ENCODE measurements at regions not wholly inside any gene's neighbourhood (a gene's known extent, or its start where the extent isn't known, plus 50 kb on each side); places are given as distances from the start of the nearest gene placed in this dataset.

DNA sequence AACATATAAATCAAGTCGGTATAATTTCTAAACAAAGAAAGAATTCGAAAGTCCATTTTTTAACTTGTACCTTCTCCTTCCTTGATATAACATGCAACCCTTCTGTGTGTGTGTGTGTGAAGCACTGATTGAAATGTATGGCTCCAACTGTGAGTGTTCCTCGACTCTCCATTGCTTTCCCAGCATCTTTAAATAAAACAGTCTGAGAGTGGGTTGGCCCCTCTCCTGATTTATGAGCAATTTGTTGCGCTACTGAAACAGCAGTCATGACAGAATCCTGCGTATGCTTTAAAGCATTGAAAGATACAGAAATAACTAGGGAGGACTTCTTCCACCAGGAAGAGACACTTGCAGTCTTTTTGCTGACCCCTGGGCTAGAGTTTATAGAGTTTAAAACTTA is 340.0 kb upstream of the SATB1 start (continued):
- TF ChIP-seq HLTF (IDR thresholded peaks at IDR 0.05) = no peak
- TF ChIP-seq, protein P1, sequence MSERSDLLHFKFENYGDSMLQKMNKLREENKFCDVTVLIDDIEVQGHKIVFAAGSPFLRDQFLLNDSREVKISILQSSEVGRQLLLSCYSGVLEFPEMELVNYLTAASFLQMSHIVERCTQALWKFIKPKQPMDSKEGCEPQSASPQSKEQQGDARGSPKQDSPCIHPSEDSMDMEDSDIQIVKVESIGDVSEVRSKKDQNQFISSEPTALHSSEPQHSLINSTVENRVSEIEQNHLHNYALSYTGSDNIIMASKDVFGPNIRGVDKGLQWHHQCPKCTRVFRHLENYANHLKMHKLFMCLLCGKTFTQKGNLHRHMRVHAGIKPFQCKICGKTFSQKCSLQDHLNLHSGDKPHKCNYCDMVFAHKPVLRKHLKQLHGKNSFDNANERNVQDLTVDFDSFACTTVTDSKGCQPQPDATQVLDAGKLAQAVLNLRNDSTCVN (CRISPR knock-in tag; IDR thresholded peaks at IDR 0.05) = no peak
- no peak for TF ChIP-seq PCBP1 (IDR thresholded peaks at IDR 0.05; ENCODE audit: low read depth, low read length, poor library complexity, severe bottlenecking)
- no peak for TF ChIP-seq ZNF133 (CRISPR knock-in tag; IDR thresholded peaks at IDR 0.05)

DNA sequence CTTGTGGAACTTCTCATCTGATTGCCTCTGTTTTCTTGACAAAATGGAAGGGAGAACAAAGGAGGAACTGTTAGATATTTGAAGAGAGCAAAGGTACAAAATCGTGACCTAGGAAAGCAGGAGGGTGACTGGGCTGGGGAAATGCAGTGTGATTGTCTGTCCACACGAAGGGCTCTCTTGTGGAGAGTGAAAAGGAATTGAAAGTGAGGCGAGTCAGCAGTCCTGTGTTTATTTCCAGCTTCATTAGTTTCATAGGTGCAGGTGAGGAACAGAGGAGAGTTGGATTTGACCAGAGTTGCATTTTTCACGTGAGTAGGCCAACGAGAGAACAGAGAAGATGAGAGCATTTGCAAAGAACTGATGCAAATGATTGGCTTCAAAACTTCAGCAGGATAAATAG is 336.4 kb upstream of the SATB1 start:
- H3K27me3 ChIP-seq (ENCODE audit: control insufficient read depth in 2 of 2, insufficient read depth in 2 of 2, low read length in 2 of 2) = no peaks in the 10 kb centered on the region
- 2% methylated on average over 5 of the region's 5 CpGs for WGBS (ENCODE audit: insufficient coverage, low coverage, missing lambda C conversion rate)
- ChIA-PET POLR2A (no interaction called here), CTCF (ENCODE audit: low intra/inter-chr PET ratio) (no interaction called here)
- ATAC-seq (no peak), FAIRE-seq (no peak), DNase-seq (ENCODE audit: extremely low read depth in 1 of 4, low spot score in 3 of 4) (no peak)
- no TSS peak for BruUV-seq (replicated peaks)
- intact Hi-C loops (cut with micrococcal nuclease) (no loop called here), in situ Hi-C loops (cut with MboI) (no loop called here)
- no peaks in the 10 kb centered on the region for H4K20me1 ChIP-seq (replicated peaks; ENCODE audit: control insufficient read depth, insufficient read depth, low read length)
- no peaks in the 10 kb centered on the region for H3K4me1 ChIP-seq (replicated peaks in 1 of 2; ENCODE audit: control insufficient read depth in 2 of 2, insufficient read depth in 2 of 2, low read length in 2 of 2)
- no peak overlapping the region for H3K4me3 ChIP-seq
- H3K4me2 ChIP-seq (ENCODE audit: insufficient read depth, low read length) = no peak overlapping the region
- TF ChIP-seq GABPB2 (CRISPR knock-in tag; conservative IDR thresholded peaks at IDR 0.05) (no peak), ILF3 (IDR thresholded peaks at IDR 0.05; ENCODE audit: borderline replicate concordance) (no peak), CHCHD3 (CRISPR knock-in tag; IDR thresholded peaks at IDR 0.05) (no peak), MBD2 (IDR thresholded peaks at IDR 0.05; ENCODE audit: borderline replicate concordance, low read depth) (no peak), PHTF2 (CRISPR knock-in tag; IDR thresholded peaks at IDR 0.05) (no peak), DPF2 (IDR thresholded peaks at IDR 0.05) (no peak)
- TF ChIP-seq, protein P2, sequence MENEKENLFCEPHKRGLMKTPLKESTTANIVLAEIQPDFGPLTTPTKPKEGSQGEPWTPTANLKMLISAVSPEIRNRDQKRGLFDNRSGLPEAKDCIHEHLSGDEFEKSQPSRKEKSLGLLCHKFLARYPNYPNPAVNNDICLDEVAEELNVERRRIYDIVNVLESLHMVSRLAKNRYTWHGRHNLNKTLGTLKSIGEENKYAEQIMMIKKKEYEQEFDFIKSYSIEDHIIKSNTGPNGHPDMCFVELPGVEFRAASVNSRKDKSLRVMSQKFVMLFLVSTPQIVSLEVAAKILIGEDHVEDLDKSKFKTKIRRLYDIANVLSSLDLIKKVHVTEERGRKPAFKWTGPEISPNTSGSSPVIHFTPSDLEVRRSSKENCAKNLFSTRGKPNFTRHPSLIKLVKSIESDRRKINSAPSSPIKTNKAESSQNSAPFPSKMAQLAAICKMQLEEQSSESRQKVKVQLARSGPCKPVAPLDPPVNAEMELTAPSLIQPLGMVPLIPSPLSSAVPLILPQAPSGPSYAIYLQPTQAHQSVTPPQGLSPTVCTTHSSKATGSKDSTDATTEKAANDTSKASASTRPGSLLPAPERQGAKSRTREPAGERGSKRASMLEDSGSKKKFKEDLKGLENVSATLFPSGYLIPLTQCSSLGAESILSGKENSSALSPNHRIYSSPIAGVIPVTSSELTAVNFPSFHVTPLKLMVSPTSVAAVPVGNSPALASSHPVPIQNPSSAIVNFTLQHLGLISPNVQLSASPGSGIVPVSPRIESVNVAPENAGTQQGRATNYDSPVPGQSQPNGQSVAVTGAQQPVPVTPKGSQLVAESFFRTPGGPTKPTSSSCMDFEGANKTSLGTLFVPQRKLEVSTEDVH (IDR thresholded peaks at IDR 0.05; ENCODE audit: low read depth, partially characterized antibody) = no peak
- TF ChIP-seq, protein P3, sequence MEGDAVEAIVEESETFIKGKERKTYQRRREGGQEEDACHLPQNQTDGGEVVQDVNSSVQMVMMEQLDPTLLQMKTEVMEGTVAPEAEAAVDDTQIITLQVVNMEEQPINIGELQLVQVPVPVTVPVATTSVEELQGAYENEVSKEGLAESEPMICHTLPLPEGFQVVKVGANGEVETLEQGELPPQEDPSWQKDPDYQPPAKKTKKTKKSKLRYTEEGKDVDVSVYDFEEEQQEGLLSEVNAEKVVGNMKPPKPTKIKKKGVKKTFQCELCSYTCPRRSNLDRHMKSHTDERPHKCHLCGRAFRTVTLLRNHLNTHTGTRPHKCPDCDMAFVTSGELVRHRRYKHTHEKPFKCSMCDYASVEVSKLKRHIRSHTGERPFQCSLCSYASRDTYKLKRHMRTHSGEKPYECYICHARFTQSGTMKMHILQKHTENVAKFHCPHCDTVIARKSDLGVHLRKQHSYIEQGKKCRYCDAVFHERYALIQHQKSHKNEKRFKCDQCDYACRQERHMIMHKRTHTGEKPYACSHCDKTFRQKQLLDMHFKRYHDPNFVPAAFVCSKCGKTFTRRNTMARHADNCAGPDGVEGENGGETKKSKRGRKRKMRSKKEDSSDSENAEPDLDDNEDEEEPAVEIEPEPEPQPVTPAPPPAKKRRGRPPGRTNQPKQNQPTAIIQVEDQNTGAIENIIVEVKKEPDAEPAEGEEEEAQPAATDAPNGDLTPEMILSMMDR (IDR thresholded peaks at IDR 0.05 in 2 of 3, conservative IDR thresholded peaks at IDR 0.05 in 1 of 3; ENCODE audit: insufficient read depth in 2 of 3, low read depth in 1 of 3, low read length in 3 of 3) = no peak
- H3K79me2 ChIP-seq (ENCODE audit: control insufficient read depth, insufficient read depth, low read length) = no peaks in the 10 kb centered on the region
- 0 out of 2 replicates have a peak, but pooled peaks cover 1% of the 10 kb centered on the region for H3K9me3 ChIP-seq (replicated peaks; ENCODE audit: control insufficient read depth, insufficient read depth, low read depth, low read length)
- H3K27ac ChIP-seq (ENCODE audit: extremely low read depth, low read depth, low read length) = no peak overlapping the region
- H3K36me3 ChIP-seq (ENCODE audit: control insufficient read depth, insufficient read depth, low read length) = no peaks in the 10 kb centered on the region
- H3K9me1 ChIP-seq (ENCODE audit: control insufficient read depth, insufficient read depth, low read length) = no peaks in the 10 kb centered on the region
- no peak overlapping the region for H2AFZ ChIP-seq (ENCODE audit: low read depth, low read length)
- H3K9ac ChIP-seq (ENCODE audit: insufficient read depth in 1 of 2, low read depth in 2 of 2, low read length in 2 of 2) = no peak overlapping the region

Data from K562 (cell line).